Activated CD8-positive, alpha-beta memory T cell treated with anti-CD3 and anti-CD28 coated beads for 48 hours (primary cell): ENCODE measurements at regions not wholly inside any gene's neighbourhood (a gene's known extent, or its start where the extent isn't known, plus 50 kb on each side); places are given as distances from the start of the nearest gene placed in this dataset.

Experiments
- DNase-seq, 3 experiments: peaks; one replicate each; pipeline ENCODE4 v3.0.0-alpha.2; 2020; ENCODE audit warnings: low read depth in 2 of 3, low spot score in 2 of 3

DNA sequence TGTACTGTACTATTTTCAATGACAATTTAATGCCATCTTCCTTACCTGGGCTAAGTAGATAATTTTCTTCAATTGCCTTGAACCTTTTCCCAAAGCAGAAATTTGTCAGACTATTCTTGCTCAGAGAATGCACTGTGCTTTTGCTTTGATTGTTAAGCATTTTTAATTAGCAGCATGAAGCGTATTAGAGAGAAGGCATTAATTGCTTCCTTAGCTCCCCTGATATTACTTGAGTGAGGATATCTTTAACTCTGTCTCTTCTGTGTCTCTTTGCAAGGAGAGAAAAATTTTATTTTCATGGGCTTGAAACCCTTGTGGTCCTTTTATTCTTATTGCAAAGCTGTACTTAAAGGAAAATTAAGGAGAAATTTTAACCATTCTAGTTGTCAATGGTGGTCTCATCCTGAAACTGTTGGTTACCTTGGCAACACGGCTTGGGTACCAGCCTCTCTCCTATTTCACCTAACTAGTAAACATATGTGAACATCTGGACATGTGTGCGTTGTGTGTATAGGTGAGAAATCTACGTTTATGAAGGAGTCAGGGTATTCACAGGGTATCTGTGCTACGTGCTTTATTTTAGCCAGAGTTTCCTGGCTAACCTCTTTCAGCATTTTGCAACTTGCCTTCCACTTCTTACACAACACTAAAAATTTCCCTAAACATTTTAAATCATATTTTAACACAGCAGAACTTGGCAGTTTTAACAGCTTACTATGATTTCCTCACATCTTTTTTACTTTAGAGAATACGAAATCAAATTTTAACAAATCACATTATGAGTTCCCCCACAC lies 225.5 kb downstream of the KLF5 start:
- DNase-seq, result no peak

- no peak for DNase-seq
These were observed 224.8 kb downstream of the KLF5 start for GRCh38 chr13:73283636-73284035.

DNA sequence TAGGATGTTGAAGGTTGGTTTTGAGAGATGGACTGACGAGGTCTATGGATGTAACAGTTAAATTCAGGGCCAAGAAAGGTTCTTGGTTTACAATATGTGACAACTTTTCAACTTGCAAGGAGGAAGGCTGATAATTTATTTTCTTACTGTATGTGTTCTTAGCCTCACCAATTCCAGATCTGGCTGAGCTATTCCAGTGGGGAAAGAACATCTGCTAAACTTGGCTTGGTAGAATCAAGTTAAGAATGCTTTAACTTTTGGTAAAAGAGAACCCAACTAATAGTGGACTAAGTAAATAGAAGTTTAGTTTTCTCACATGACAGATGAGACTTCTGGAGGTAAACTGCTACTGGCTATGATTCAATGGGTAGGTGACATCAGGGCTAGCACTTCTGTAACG lies 222.9 kb downstream of the KLF5 start:
- DNase-seq, result no peak

- DNase-seq, result no peak
These were observed 219.4 kb downstream of the KLF5 start for GRCh38 chr13:73278186-73278585.

GRCh38 chr13:73275163-73275562 lies 216.4 kb downstream of the KLF5 start:
- DNase-seq, result no peak

- DNase-seq, result no peak
These were observed 215.3 kb downstream of the KLF5 start for GRCh38 chr13:73274147-73274546.

DNA sequence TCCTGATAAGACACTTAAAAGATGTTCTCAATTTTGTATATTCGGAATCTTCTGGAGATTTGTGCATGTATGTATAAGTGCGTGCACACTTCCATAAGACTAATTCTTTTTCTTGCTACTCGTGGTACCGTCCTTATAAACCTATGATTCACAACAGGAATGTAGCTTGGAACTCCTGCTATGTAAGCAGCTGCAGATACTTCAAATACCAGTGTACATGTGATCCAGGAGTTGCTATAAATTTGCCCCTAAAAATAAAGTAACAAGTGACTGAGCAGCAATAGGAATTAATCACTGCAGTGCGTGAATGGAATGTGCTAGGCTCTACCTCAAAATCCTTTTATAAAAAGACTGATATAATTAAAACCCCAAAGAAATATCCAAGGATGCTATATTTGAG lies 214.9 kb downstream of the KLF5 start:
- DNase-seq, result no peak

DNA sequence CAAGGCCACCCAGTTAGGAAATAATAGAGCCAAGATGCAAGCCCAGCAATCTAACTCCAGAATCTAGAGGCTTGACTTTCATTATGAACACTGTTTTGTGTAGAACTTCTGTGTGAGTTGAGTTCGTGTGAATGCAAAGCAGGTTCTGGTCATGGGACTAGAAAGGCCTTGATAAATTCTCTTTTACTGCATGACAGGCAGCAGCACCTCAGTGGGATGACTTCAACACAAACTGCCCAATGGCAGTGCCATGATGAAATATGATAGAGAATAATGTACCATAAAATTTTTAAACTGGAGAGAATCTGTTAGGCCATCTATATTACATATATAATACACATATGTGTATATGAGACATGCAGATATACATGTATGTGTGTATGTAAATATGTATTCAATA lies 214.5 kb downstream of the KLF5 start:
- DNase-seq, result no peak

GRCh38 chr13:73272831-73273230 lies 214.0 kb downstream of the KLF5 start:
- no peak for DNase-seq

GRCh38 chr13:73268306-73268705 lies 209.5 kb downstream of the KLF5 start:
- no peak for DNase-seq

GRCh38 chr13:73266640-73267180 lies 207.9 kb downstream of the KLF5 start:
- DNase-seq, result no peak

GRCh38 chr13:73262862-73263627 lies 204.2 kb downstream of the KLF5 start:
- DNase-seq, result no peak

GRCh38 chr13:73261739-73262216 lies 203.0 kb downstream of the KLF5 start:
- no peak for DNase-seq

- DNase-seq, result no peak
These were observed 200.5 kb downstream of the KLF5 start for GRCh38 chr13:73259061-73260017.

- no peak for DNase-seq
These were observed 199.6 kb downstream of the KLF5 start for GRCh38 chr13:73258406-73258805.

- DNase-seq, result no peak
These were observed 196.0 kb downstream of the KLF5 start for GRCh38 chr13:73254827-73255226.

DNA sequence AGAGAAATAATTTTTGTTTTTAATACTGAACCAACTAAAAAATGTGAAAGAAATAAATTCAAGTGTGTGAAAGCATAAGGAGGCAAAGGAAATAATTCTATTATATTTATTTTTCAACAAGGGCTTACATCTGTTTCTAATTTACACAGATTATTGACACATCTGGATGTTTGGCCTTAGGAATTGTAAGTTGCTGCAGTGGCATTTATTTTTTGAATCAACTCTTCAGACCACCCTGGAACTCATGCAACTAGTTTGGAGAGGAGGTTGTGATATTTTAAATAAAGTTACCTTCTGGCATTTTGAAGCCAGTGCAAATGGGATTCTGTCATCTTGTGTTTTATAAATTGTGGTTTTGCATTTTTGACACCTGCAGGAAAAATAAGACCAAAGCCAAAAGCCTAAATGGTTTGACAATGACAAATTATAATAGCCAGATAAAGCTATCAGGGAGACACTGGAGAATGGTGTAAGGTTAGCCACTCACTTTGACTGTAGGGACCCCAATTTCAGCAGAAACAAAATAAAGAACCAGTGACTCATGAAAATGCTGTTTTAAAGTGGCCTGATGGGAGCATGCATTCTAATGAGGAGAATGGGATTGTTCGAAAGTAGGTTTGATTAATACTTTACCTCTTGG lies 192.9 kb downstream of the KLF5 start:
- DNase-seq, result no peak

DNA sequence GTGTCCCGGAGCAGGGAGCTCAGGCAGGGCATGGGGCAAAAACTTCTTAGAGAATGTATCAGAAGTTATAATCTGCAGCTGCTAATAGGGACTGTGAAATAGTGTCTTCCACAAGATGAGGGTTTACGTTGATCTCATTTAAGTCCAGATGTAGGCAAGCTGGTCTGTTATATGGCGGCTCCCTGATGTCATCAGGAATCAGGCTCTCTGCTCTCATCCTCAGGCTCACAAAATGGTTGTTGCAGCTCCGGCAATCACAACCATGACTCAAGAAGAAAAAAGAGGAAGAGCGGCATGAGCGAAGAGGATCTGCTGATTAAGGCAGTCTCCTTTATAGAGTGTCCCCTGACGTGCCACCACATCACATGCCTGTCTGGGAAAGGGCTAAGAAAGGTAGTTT lies 191.3 kb downstream of the KLF5 start:
- DNase-seq, result no peak

GRCh38 chr13:73248711-73249580 lies 190.1 kb downstream of the KLF5 start:
- no peak for DNase-seq

- no peak for DNase-seq
These were observed 189.3 kb downstream of the KLF5 start for GRCh38 chr13:73248154-73248553.
